Sigmoid colon (tissue), 4 donors: ENCODE measurements at regions not wholly inside any gene's neighbourhood (a gene's known extent, or its start where the extent isn't known, plus 50 kb on each side); places are given as distances from the start of the nearest gene placed in this dataset.

Experiments
- CTCF ChIP-seq, 4 experiments: fragments of 450-650 bp in 3 of 4; fragments of 200-600 bp in 1 of 4; IDR thresholded peaks; one replicate each; pipeline ENCODE4 v1.5.1; 2016 to 2019; ENCODE audit warnings: antibody characterized with exemption in 4 of 4, mild to moderate bottlenecking in 3 of 4, moderate library complexity in 2 of 4
- EP300 ChIP-seq, 4 donors: sonication (generic); formaldehyde crosslinking; IDR thresholded peaks; one replicate each; pipeline ENCODE4 v1.6.1; 2017; ENCODE audit warnings: antibody characterized with exemption in 4 of 4
- POLR2AphosphoS5 ChIP-seq, 4 donors: sonication (generic); formaldehyde crosslinking; IDR thresholded peaks; one replicate each; pipeline ENCODE4 v1.6.1; 2017; ENCODE audit warnings: antibody characterized with exemption in 4 of 4

- TF ChIP-seq CTCF (IDR thresholded peaks at IDR 0.05), result no peak
- TF ChIP-seq POLR2AphosphoS5 (IDR thresholded peaks at IDR 0.05), result no peak
- no peak for TF ChIP-seq EP300 (IDR thresholded peaks at IDR 0.05)
Measured at GRCh38 chrX:35339796-35340195, 397.2 kb downstream of the FAM47B start.
